ENCODE measurements at regions not wholly inside any gene's neighbourhood (a gene's known extent, or its start where the extent isn't known, plus 50 kb on each side); places are given as distances from the start of the nearest gene placed in this dataset.

DNA sequence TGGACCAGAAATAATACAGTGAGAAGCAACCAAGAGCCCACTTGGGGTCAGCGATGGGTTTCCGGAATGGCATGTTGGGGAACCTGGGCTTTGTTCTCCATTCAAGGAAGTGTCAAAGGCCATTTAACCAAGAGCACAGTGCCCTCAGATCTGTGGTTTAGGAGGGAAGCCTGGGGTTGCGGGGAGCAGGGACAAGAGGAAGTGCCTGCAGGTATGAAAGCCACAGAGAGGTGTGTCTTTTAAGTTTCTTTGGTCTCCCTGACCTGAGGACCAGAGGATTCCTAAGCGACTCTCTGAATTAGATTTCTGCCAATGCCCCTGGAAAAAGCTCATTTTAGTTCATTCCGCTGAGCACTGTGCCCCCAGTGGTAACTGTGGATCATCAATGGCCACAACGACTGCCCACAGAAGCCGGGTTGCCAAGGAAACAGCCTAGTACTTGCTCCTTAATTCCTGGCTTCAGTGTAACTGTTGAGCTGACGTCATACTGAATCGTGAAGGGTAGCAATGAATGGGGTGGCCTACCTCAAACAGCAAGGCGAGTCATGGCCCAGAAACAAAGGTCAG lies 107.3 kb upstream of the SPIN1 start:
- TF ChIP-seq, protein P1, sequence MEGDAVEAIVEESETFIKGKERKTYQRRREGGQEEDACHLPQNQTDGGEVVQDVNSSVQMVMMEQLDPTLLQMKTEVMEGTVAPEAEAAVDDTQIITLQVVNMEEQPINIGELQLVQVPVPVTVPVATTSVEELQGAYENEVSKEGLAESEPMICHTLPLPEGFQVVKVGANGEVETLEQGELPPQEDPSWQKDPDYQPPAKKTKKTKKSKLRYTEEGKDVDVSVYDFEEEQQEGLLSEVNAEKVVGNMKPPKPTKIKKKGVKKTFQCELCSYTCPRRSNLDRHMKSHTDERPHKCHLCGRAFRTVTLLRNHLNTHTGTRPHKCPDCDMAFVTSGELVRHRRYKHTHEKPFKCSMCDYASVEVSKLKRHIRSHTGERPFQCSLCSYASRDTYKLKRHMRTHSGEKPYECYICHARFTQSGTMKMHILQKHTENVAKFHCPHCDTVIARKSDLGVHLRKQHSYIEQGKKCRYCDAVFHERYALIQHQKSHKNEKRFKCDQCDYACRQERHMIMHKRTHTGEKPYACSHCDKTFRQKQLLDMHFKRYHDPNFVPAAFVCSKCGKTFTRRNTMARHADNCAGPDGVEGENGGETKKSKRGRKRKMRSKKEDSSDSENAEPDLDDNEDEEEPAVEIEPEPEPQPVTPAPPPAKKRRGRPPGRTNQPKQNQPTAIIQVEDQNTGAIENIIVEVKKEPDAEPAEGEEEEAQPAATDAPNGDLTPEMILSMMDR (IDR thresholded peaks at IDR 0.05; ENCODE audit: low read depth, low read length): no peak
- DNase-seq (ENCODE audit: extremely low read depth, low read depth): no peak

DNA sequence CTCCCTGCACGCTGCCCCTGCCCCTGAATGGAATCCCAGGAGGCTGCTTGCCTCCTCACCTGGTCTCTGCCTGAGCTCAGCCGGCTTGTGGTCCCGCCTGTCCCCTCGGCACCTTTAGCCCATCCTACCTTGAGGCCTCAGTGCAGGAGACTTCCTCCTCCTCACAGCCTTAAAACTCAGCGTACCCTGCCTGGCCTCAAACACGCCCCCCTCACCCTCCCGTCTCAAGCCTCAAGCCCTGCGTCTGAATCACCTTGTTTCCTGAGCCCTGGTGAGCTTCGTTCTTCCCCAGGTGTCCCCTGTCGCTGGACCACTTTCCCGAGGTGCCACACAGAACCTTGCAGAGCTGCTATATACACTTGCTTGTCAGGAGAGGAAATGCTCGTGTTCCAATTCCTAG lies 110.2 kb upstream of the SPIN1 start:
- DNase-seq (ENCODE audit: extremely low read depth, low read depth): no peak
- TF ChIP-seq, protein P1 (IDR thresholded peaks at IDR 0.05; ENCODE audit: low read depth, low read length): no peak

DNA sequence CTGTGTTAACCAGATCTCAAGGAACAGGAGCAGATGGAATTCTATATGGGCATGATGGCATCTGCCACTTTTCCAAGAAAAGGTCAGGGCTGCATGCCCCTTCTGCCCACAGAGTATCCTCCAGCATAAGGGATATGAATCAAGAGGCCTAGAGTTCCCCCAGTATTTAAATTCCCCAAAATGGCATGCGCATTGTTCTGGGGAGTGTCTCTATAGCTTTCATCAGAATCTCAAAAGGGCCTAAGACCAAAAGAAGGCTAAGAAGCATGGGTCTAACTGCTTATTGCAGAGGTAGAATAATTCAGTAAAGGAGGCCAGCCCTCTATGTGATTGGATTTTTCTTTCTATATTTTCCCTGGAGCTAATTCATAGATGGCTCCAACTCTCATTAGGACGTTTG lies 114.2 kb upstream of the SPIN1 start:
- TF ChIP-seq, protein P1 (IDR thresholded peaks at IDR 0.05; ENCODE audit: low read depth, low read length): no peak
- DNase-seq (ENCODE audit: extremely low read depth, low read depth): no peak

DNA sequence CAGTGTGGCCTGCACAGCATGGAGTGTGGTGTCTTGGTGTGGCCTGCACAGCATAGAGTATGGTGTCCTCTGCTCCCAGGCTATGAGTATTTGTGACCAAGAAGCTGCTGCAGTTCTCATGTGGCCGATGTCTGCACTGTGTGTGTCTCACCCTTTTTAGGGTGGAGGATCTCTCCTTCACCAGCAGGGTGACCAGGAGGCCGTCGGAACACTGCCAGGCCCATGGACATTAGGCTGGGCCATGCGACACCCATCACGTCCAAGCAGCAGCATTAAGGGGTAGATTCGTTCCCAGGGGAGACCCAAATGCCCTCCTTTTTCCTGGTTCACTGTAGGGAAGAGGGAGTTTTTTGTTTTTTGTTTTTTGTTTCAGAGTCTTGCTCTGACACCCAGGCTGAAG lies 115.3 kb upstream of the SPIN1 start:
- no peak for DNase-seq (ENCODE audit: extremely low read depth, low read depth)
- TF ChIP-seq, protein P1 (IDR thresholded peaks at IDR 0.05; ENCODE audit: low read depth, low read length): no peak

GRCh38 chr9:88270413-88270812 lies 117.8 kb upstream of the SPIN1 start:
- TF ChIP-seq, protein P1 (IDR thresholded peaks at IDR 0.05; ENCODE audit: low read depth, low read length): no peak
- DNase-seq (ENCODE audit: extremely low read depth, low read depth): no peak

DNA sequence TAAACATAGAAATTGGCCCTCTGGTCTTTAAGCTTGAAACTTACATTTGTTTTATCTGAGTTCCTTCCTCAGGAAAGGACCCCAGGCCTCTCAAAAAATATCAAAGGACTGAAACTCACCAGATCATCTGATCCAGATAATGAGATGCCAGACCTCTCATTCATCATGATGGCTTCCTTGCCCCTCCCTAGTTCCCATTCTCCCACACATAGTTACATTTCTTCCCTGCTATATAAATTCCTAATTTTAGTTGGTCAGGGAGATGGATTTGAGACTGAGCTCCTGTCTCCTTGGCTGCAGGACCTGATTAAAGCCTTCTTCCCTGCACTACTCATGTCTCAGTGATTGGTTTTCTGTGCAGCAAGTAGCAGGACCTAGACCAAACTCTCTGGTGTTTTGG lies 119.4 kb upstream of the SPIN1 start:
- no peak for DNase-seq (ENCODE audit: extremely low read depth, low read depth)
- TF ChIP-seq, protein P1 (IDR thresholded peaks at IDR 0.05; ENCODE audit: low read depth, low read length): no peak

- TF ChIP-seq, protein P1 (IDR thresholded peaks at IDR 0.05; ENCODE audit: low read depth, low read length): no peak
These were observed 121.0 kb upstream of the SPIN1 start for GRCh38 chr9:88267283-88267682.

More at GRCh38 chr9:88267283-88267682, 121.0 kb upstream of the SPIN1 start:
- no peak for DNase-seq (ENCODE audit: extremely low read depth, low read depth)
